PFSK-1 (cell line): ENCODE measurements at regions not wholly inside any gene's neighbourhood (a gene's known extent, or its start where the extent isn't known, plus 50 kb on each side); places are given as distances from the start of the nearest gene placed in this dataset.

ENCODE experiments used
- FOXP2 ChIP-seq: optimal IDR thresholded peaks from 2 replicates; pipeline ENCODE3; 2011; ENCODE audit warnings: borderline replicate concordance, control low read depth, inconsistent platforms; ENCODE audit not compliant: insufficient read depth; ENCODE audit errors: extremely low read length, extremely low read depth
- POLR2AphosphoS5 ChIP-seq: IDR thresholded peaks from 2 replicates; pipeline ENCODE4 v1.6.1; 2012; ENCODE audit warnings: low read depth, mild to moderate bottlenecking, control low read depth, low read length, moderate library complexity
- REST ChIP-seq, 2 experiments: IDR thresholded peaks; 2 replicates each; pipeline versions ENCODE4 v1.6.1 to v1.8.0; 2011 to 2012; ENCODE audit warnings: low read depth in 2 of 2, low read length in 2 of 2, control low read depth in 1 of 2, inconsistent platforms in 1 of 2, mild to moderate bottlenecking in 1 of 2, moderate library complexity in 1 of 2; ENCODE audit not compliant: insufficient read depth in 1 of 2
- SIN3A ChIP-seq: IDR thresholded peaks from 2 replicates; pipeline ENCODE4 v1.6.1; 2012; ENCODE audit warnings: mild to moderate bottlenecking, low read length, moderate library complexity, borderline replicate concordance; ENCODE audit not compliant: insufficient read depth
- TAF1 ChIP-seq: IDR thresholded peaks from 2 replicates; pipeline ENCODE4 v1.6.1; 2012; ENCODE audit warnings: low read length, control low read depth, borderline replicate concordance; ENCODE audit not compliant: insufficient read depth

GRCh38 chr6:145292066-145292465, 443.3 kb downstream of the EPM2A start:
- TF ChIP-seq FOXP2: no peak
- no peak for TF ChIP-seq POLR2AphosphoS5
- TF ChIP-seq TAF1: no peak
- TF ChIP-seq REST (IDR thresholded peaks at IDR 0.05; ENCODE audit: insufficient read depth in 1 of 2, low read depth in 2 of 2, low read length in 2 of 2): no peak
- TF ChIP-seq SIN3A: no peak

GRCh38 chr6:145294942-145295341, 440.4 kb downstream of the EPM2A start:
- TF ChIP-seq SIN3A: no peak
- no peak for TF ChIP-seq REST (IDR thresholded peaks at IDR 0.05; ENCODE audit: insufficient read depth in 1 of 2, low read depth in 2 of 2, low read length in 2 of 2)
- TF ChIP-seq FOXP2: no peak
- no peak for TF ChIP-seq POLR2AphosphoS5
- no peak for TF ChIP-seq TAF1

GRCh38 chr6:145295746-145296145, 439.6 kb downstream of the EPM2A start:
- TF ChIP-seq POLR2AphosphoS5 (no peak), TAF1 (no peak), FOXP2 (no peak), SIN3A (no peak), REST (IDR thresholded peaks at IDR 0.05; ENCODE audit: insufficient read depth in 1 of 2, low read depth in 2 of 2, low read length in 2 of 2) (no peak)

- TF ChIP-seq SIN3A (no peak), REST (IDR thresholded peaks at IDR 0.05; ENCODE audit: insufficient read depth in 1 of 2, low read depth in 2 of 2, low read length in 2 of 2) (no peak), POLR2AphosphoS5 (no peak), FOXP2 (no peak), TAF1 (no peak)
These were observed 429.6 kb downstream of the EPM2A start for GRCh38 chr6:145305670-145306069.

- TF ChIP-seq FOXP2: no peak
- TF ChIP-seq POLR2AphosphoS5: no peak
- TF ChIP-seq REST (IDR thresholded peaks at IDR 0.05; ENCODE audit: insufficient read depth in 1 of 2, low read depth in 2 of 2, low read length in 2 of 2): no peak
- TF ChIP-seq SIN3A: no peak
- TF ChIP-seq TAF1: no peak
These were observed 428.8 kb downstream of the EPM2A start for GRCh38 chr6:145306489-145306888.
